A549 (cell line): ENCODE measurements at regions not wholly inside any gene's neighbourhood (a gene's known extent, or its start where the extent isn't known, plus 50 kb on each side); places are given as distances from the start of the nearest gene placed in this dataset.

Experiments
- CBX8 ChIP-seq: fragments of 200-600 bp; sonication (generic); IDR thresholded peaks from 2 replicates; pipeline ENCODE4 v1.6.1; 2016
- CHD4 ChIP-seq: fragments of 200-600 bp; sonication (generic); IDR thresholded peaks from 2 replicates; pipeline ENCODE4 v1.6.1; 2016; ENCODE audit warnings: antibody characterized with exemption, mild to moderate bottlenecking, borderline replicate concordance
- EP300 ChIP-seq, 2 experiments: fragments of >200 bp; sonication (Bioruptor Twin); formaldehyde crosslinking; IDR thresholded peaks; 2 replicates in 1 of 2; 3 replicates in 1 of 2; pipeline ENCODE4 v1.6.1; 2016 to 2017
- JUNB ChIP-seq: fragments of >200 bp; sonication (Bioruptor Twin); formaldehyde crosslinking; IDR thresholded peaks from 2 replicates; pipeline ENCODE4 v1.6.1; 2016
- MYC ChIP-seq: IDR thresholded peaks from 2 replicates; pipeline ENCODE4 v1.6.1; 2012; ENCODE audit warnings: mild to moderate bottlenecking, inconsistent platforms, low read length, improper control_type of control experiment, borderline replicate concordance
- POLR2A ChIP-seq: IDR thresholded peaks from 2 replicates; pipeline ENCODE4 v1.6.1; 2012; ENCODE audit warnings: mild to moderate bottlenecking, low read length
- TF ChIP-seq, protein P1 (sequence below): fragments of 450-650 bp; IDR thresholded peaks from 2 replicates; pipeline ENCODE4 v1.6.1; 2014; ENCODE audit warnings: antibody characterized with exemption
- TF ChIP-seq, protein P2 (sequence below): IDR thresholded peaks from 2 replicates; pipeline ENCODE4 v1.6.1; 2012
- TF ChIP-seq, protein P3 (sequence below): fragments of >200 bp; sonication (Bioruptor Twin); formaldehyde crosslinking; IDR thresholded peaks from 3 replicates; pipeline ENCODE4 v1.5.1; 2016
- TF ChIP-seq, protein P4 (sequence below): IDR thresholded peaks from 2 replicates; pipeline ENCODE4 v1.6.1; 2012; ENCODE audit warnings: low read depth, borderline replicate concordance
- TF ChIP-seq, protein P5 (sequence below): fragments of >200 bp; sonication (Bioruptor Twin); formaldehyde crosslinking; IDR thresholded peaks from 3 replicates; pipeline ENCODE4 v1.6.1; 2016
- TF ChIP-seq, protein P6 (sequence below): fragments of 200-600 bp; sonication (generic); IDR thresholded peaks from 2 replicates; pipeline ENCODE4 v1.6.1; 2016; ENCODE audit warnings: antibody characterized with exemption, mild to moderate bottlenecking, moderate library complexity

DNA sequence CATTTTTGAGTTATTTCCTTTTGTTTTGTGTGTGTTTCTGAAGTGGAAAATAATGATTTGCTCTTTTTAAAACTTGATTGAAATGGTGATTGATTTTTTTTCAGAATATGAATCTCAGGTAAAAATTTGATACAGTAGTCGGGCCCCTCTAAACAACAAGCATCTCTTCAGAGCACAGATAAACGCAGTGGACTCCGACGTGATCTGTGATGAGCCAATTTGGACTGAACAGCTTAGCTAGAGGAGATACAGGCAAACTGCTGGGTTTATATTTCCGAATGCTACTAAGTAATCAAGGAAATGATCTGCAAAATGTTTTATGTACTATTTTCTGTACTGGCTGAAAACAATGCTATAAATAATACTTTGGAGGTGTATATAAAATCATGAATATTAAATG lies 705.7 kb upstream of the RGS18 start:
- TF ChIP-seq, protein P1, sequence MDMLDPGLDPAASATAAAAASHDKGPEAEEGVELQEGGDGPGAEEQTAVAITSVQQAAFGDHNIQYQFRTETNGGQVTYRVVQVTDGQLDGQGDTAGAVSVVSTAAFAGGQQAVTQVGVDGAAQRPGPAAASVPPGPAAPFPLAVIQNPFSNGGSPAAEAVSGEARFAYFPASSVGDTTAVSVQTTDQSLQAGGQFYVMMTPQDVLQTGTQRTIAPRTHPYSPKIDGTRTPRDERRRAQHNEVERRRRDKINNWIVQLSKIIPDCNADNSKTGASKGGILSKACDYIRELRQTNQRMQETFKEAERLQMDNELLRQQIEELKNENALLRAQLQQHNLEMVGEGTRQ = no peak
- TF ChIP-seq CHD4 (no peak), EP300 (IDR thresholded peaks at IDR 0.05) (no peak), JUNB (no peak), MYC (no peak), CBX8 (no peak), POLR2A (no peak)
- TF ChIP-seq, protein P2, sequence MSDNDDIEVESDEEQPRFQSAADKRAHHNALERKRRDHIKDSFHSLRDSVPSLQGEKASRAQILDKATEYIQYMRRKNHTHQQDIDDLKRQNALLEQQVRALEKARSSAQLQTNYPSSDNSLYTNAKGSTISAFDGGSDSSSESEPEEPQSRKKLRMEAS = no peak
- TF ChIP-seq, protein P3, sequence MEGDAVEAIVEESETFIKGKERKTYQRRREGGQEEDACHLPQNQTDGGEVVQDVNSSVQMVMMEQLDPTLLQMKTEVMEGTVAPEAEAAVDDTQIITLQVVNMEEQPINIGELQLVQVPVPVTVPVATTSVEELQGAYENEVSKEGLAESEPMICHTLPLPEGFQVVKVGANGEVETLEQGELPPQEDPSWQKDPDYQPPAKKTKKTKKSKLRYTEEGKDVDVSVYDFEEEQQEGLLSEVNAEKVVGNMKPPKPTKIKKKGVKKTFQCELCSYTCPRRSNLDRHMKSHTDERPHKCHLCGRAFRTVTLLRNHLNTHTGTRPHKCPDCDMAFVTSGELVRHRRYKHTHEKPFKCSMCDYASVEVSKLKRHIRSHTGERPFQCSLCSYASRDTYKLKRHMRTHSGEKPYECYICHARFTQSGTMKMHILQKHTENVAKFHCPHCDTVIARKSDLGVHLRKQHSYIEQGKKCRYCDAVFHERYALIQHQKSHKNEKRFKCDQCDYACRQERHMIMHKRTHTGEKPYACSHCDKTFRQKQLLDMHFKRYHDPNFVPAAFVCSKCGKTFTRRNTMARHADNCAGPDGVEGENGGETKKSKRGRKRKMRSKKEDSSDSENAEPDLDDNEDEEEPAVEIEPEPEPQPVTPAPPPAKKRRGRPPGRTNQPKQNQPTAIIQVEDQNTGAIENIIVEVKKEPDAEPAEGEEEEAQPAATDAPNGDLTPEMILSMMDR = no peak
- TF ChIP-seq, protein P4, sequence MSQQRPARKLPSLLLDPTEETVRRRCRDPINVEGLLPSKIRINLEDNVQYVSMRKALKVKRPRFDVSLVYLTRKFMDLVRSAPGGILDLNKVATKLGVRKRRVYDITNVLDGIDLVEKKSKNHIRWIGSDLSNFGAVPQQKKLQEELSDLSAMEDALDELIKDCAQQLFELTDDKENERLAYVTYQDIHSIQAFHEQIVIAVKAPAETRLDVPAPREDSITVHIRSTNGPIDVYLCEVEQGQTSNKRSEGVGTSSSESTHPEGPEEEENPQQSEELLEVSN = no peak
- TF ChIP-seq, protein P5, sequence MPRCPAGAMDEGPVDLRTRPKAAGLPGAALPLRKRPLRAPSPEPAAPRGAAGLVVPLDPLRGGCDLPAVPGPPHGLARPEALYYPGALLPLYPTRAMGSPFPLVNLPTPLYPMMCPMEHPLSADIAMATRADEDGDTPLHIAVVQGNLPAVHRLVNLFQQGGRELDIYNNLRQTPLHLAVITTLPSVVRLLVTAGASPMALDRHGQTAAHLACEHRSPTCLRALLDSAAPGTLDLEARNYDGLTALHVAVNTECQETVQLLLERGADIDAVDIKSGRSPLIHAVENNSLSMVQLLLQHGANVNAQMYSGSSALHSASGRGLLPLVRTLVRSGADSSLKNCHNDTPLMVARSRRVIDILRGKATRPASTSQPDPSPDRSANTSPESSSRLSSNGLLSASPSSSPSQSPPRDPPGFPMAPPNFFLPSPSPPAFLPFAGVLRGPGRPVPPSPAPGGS = no peak
- TF ChIP-seq, protein P6, sequence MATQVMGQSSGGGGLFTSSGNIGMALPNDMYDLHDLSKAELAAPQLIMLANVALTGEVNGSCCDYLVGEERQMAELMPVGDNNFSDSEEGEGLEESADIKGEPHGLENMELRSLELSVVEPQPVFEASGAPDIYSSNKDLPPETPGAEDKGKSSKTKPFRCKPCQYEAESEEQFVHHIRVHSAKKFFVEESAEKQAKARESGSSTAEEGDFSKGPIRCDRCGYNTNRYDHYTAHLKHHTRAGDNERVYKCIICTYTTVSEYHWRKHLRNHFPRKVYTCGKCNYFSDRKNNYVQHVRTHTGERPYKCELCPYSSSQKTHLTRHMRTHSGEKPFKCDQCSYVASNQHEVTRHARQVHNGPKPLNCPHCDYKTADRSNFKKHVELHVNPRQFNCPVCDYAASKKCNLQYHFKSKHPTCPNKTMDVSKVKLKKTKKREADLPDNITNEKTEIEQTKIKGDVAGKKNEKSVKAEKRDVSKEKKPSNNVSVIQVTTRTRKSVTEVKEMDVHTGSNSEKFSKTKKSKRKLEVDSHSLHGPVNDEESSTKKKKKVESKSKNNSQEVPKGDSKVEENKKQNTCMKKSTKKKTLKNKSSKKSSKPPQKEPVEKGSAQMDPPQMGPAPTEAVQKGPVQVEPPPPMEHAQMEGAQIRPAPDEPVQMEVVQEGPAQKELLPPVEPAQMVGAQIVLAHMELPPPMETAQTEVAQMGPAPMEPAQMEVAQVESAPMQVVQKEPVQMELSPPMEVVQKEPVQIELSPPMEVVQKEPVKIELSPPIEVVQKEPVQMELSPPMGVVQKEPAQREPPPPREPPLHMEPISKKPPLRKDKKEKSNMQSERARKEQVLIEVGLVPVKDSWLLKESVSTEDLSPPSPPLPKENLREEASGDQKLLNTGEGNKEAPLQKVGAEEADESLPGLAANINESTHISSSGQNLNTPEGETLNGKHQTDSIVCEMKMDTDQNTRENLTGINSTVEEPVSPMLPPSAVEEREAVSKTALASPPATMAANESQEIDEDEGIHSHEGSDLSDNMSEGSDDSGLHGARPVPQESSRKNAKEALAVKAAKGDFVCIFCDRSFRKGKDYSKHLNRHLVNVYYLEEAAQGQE = no peak
